ENCODE measurements at regions not wholly inside any gene's neighbourhood (a gene's known extent, or its start where the extent isn't known, plus 50 kb on each side); places are given as distances from the start of the nearest gene placed in this dataset.

GRCh38 chr17:72385475-72385874 lies 264.7 kb downstream of the SOX9 start:
- TF ChIP-seq REST (IDR thresholded peaks at IDR 0.05; ENCODE audit: insufficient read depth in 1 of 2, low read depth in 2 of 2, low read length in 2 of 2) (no peak), POLR2AphosphoS5 (IDR thresholded peaks at IDR 0.05; ENCODE audit: low read depth, low read length) (no peak), FOXP2 (optimal IDR thresholded peaks at IDR 0.05; ENCODE audit: borderline replicate concordance, extremely low read depth, extremely low read length, insufficient read depth) (no peak), TAF1 (IDR thresholded peaks at IDR 0.05; ENCODE audit: borderline replicate concordance, insufficient read depth, low read length) (no peak), SIN3A (IDR thresholded peaks at IDR 0.05; ENCODE audit: borderline replicate concordance, insufficient read depth, low read length) (no peak)

GRCh38 chr17:72386619-72387237 lies 265.9 kb downstream of the SOX9 start:
- TF ChIP-seq REST (IDR thresholded peaks at IDR 0.05; ENCODE audit: insufficient read depth in 1 of 2, low read depth in 2 of 2, low read length in 2 of 2): no peak

- no peak for TF ChIP-seq REST (IDR thresholded peaks at IDR 0.05; ENCODE audit: insufficient read depth in 1 of 2, low read depth in 2 of 2, low read length in 2 of 2)
- no peak for TF ChIP-seq FOXP2 (optimal IDR thresholded peaks at IDR 0.05; ENCODE audit: borderline replicate concordance, extremely low read depth, extremely low read length, insufficient read depth)
- no peak for TF ChIP-seq TAF1 (IDR thresholded peaks at IDR 0.05; ENCODE audit: borderline replicate concordance, insufficient read depth, low read length)
- no peak for TF ChIP-seq SIN3A (IDR thresholded peaks at IDR 0.05; ENCODE audit: borderline replicate concordance, insufficient read depth, low read length)
- no peak for TF ChIP-seq POLR2AphosphoS5 (IDR thresholded peaks at IDR 0.05; ENCODE audit: low read depth, low read length)
These were observed 266.7 kb downstream of the SOX9 start for GRCh38 chr17:72387487-72387886.

- no peak for TF ChIP-seq SIN3A (IDR thresholded peaks at IDR 0.05; ENCODE audit: borderline replicate concordance, insufficient read depth, low read length)
- TF ChIP-seq POLR2AphosphoS5 (IDR thresholded peaks at IDR 0.05; ENCODE audit: low read depth, low read length): no peak
- TF ChIP-seq TAF1 (IDR thresholded peaks at IDR 0.05; ENCODE audit: borderline replicate concordance, insufficient read depth, low read length): no peak
- no peak for TF ChIP-seq REST (IDR thresholded peaks at IDR 0.05; ENCODE audit: insufficient read depth in 1 of 2, low read depth in 2 of 2, low read length in 2 of 2)
- no peak for TF ChIP-seq FOXP2 (optimal IDR thresholded peaks at IDR 0.05; ENCODE audit: borderline replicate concordance, extremely low read depth, extremely low read length, insufficient read depth)
These were observed 267.1 kb downstream of the SOX9 start for GRCh38 chr17:72387969-72388368.

Measured in PFSK-1 (cell line).